NT2/D1 (cell line): ENCODE measurements at regions not wholly inside any gene's neighbourhood (a gene's known extent, or its start where the extent isn't known, plus 50 kb on each side); places are given as distances from the start of the nearest gene placed in this dataset.

Source experiments
- SUZ12 ChIP-seq: IDR thresholded peaks from 2 replicates; pipeline ENCODE4 v1.6.1; 2011; ENCODE audit not compliant: insufficient read length, insufficient read depth; ENCODE audit errors: extremely low read depth
- YY1 ChIP-seq: IDR thresholded peaks from 2 replicates; pipeline ENCODE4 v1.6.1; 2011; ENCODE audit not compliant: insufficient read length, insufficient read depth
- ZNF274 ChIP-seq: IDR thresholded peaks from 2 replicates; pipeline ENCODE4 v1.6.1; 2011; ENCODE audit warnings: mild to moderate bottlenecking, low read depth, low read length

DNA sequence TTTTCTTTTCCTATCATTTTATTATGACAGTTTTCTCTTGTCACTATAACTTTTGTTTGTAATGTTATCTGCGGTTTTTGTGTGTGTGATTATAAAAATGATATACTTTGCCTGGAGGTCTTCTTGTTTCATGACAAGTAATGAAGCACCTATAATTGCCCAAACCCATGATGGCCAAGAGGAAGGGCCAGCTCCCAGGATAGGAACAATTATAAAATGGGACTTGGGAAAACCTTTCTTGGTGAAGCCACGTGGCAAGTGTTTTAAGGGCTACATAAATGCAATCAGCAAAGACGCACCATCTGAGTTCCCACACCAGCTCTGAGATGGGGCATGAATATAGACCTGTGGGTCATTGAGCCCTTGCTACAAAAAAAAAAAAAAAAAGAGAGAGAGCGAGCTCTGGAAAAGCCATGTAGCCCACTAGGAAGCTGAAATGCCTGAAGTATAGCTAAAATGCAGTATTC, 462.6 kb upstream of the RUNX1 start:
- no peak for TF ChIP-seq ZNF274
- no peak for TF ChIP-seq SUZ12
- TF ChIP-seq YY1: no peak
